ENCODE measurements at regions not wholly inside any gene's neighbourhood (a gene's known extent, or its start where the extent isn't known, plus 50 kb on each side); places are given as distances from the start of the nearest gene placed in this dataset.
"Not testable (repeated sequence)": the region's sequence is repeated elsewhere in the genome, so short reads cannot be mapped to it uniquely, and the experiment has no call there.

DNA sequence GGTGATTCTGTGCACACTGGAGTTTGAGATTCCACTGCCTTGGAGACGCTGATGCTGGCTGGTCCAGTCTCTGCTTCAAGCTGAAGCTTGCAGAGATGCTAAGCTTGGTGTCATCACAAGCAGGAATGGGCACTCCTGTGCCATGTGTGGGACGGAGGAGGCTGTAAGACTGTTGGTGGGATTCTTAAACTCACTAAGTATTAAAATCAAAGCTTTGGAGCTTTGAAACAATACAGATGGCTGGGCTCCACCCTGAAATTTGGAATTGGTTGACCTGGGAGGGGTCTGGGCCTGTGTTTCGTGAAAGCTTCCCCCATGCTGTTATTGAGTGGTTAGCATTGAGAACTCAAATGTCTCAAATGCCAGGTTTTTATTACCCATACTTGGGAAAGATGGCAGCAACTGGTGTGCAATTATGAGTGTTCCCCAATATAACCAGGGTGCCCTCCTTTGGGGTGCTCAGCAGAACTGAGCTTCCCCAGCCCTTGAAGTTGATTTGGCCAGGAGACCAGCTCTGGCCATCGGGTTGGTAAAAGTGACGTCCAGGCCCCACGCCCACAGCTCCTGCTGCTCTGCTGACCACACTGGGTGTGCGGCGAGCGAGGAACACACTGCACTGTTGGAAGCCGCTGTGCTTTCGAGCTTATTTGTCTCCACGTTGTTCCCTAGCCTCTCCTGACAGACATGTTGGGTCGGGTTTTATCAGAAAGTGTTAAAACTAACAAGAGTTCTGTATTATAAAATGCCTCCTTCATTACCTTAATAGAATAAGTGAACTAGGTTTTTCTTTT, 377.7 kb downstream of the GLRX3 start:
- DNase-seq: no peak

GRCh38 chr10:130515670-130516069, 379.5 kb downstream of the GLRX3 start:
- DNase-seq: no peak

DNA sequence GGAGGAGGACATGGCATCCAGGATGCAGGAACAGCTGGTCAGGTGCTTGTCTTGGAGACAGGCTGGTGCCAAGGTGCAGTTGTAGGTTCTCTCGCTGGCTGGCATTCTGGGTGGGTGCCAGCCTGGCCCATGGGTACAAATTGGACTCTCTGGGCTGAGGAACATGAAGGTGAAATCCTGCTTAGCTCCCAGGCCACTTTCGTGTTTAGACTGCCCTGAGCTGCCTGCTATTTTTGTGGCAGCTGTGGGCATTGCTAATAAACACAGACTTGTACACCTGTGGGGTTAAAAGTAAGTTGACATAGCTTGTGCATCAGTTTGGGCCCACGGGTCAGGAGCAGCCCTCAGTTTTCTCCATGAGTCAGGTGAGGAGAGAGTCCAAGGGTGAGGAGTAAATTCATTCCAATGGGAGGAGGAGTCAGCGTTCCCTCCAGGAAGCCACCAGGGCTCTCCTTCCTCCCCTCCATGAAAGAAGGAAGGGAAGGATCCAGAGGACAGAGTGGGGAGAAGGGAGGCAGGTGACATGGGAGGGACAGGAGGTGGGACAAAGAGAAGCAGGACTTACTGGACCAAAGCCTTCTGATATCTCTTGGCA, 380.0 kb downstream of the GLRX3 start:
- no peak for DNase-seq

DNA sequence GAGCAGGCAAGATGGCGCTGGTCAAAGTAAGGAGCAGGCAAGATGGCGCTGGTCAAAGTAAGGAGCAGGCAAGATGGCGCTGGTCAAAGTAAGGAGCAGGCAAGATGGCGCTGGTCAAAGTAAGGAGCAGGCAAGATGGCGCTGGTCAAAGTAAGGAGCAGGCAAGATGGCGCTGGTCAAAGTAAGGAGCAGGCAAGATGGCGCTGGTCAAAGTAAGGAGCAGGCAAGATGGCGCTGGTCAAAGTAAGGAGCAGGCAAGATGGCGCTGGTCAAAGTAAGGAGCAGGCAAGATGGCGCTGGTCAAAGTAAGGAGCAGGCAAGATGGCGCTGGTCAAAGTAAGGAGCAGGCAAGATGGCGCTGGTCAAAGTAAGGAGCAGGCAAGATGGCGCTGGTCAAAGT, 382.7 kb downstream of the GLRX3 start:
- not testable (repeated sequence) for DNase-seq

- no peak for DNase-seq
These were observed 383.6 kb downstream of the GLRX3 start for GRCh38 chr10:130519791-130520190.

GRCh38 chr10:130531312-130531711, 395.1 kb downstream of the GLRX3 start:
- no peak for DNase-seq

GRCh38 chr10:130541090-130541489, 404.9 kb downstream of the GLRX3 start:
- no peak for DNase-seq

DNA sequence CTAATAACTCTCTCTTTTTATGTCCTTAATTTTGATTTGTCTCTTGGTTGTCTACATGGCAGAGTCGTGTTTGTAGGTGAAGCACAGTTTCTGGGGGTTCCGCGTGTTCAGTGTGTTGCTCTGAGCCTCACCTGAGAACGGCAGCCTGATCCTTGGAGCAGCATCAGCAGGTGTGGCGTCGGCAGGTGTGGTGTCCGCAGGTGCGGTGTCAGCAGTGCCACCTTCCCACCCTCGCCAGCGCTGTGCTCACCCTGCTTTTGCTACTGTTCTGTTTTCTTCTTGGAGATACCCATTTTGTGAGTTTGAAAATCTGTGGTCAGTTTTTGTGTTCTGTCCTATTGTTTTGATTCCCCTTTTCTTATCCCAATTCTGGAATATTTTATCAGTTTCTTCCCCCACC, 406.6 kb downstream of the GLRX3 start:
- no peak for DNase-seq

- no peak for DNase-seq
These were observed 407.6 kb downstream of the GLRX3 start for GRCh38 chr10:130543794-130544193.

- no peak for DNase-seq
These were observed 408.9 kb downstream of the GLRX3 start for GRCh38 chr10:130545122-130545521.

DNA sequence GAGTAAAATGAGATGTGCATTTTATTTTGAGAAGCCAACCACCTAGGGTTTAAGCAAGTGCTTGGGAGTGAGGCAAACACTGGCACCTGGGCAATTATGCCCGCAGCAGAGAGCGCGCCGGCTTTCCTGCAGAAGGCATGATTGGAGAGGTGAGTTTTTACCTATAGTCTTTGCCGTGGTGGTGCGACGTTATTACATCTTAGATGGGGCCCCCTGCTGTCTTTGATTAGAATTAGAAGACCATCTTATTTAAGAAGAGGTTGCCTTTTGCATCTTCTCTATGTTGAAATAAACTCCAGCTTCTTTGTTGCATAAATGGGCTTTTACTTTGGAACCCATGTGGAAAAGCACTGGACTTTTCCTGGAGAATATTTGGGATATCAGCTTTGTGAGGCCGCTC, 409.5 kb downstream of the GLRX3 start:
- DNase-seq: no peak

DNA sequence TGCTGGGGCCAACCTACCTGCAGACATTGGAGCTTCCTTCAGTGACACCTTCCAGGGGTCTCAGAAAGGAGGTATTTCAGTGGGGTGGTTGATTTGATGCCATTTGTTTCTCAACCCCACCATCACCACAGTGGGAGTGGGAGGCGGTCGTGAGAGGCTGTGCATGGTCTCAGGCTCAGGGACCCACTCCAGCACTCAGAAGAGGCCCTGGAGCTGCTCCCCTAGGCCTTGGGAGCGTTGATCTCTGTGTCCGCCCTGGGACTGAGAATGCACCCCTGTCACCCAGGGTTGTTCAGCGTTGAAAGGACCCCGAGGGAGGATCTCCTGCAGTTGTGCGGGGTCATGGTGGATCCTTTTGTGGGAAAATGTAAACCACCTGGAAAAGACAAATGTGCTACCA, 410.6 kb downstream of the GLRX3 start:
- DNase-seq: no peak

GRCh38 chr10:130547368-130547767, 411.2 kb downstream of the GLRX3 start:
- no peak for DNase-seq

GRCh38 chr10:130550952-130551674, 414.9 kb downstream of the GLRX3 start:
- DNase-seq: no peak

DNA sequence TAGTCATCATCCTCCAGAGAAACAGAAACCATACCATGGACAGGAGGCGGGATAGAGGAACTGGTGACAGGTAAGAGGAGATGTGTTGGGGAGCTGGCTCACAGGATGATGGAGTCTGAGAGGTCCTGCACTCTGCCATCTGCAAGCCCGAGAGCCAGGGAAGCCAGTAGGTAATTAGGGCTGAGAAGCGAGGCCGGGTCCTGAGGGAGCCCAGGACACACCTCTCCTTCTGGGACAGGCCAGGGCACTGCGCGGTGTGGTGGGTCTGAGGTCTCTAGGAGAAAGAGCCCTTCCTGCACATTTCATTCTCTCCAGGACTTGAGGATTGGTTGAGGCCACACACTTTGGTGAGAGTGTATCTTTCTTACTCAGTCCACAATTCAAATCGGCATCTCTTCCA, 415.5 kb downstream of the GLRX3 start:
- no peak for DNase-seq

GRCh38 chr10:130553826-130554225, 417.6 kb downstream of the GLRX3 start:
- no peak for DNase-seq

DNA sequence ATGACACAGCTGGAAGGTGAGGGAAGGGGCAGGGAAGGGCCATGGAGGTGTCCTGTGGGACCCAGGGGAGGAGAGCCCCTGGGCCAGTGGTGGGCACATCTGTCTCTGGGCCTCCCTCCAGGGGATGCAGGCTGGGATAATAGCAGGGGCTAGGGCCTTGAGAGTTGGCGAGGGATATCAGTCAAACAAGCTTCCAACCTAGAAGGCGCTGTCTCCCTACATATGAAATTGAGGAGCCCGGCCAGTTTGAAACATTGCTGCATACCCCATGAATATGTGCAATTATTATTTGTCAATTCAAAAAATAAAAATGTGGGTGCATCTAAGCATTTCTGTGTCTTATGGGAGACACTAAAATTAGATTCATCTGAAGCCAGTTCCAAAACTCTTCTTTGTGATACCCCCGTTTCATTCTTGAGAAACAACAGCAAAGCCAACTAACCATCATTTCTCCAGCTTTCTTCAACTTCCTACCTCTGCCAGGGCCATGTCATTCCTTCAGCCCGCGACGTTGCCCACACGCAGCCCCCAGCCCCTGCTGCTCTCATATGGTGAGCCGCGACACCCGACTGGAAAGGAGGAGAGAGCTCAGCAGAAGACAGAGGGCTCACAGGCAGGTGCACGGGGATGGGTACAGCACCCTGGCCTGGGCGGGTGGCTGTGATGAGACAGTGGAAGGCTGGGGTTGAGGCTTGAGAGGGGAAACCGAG, 418.7 kb downstream of the GLRX3 start:
- no peak for DNase-seq

DNA sequence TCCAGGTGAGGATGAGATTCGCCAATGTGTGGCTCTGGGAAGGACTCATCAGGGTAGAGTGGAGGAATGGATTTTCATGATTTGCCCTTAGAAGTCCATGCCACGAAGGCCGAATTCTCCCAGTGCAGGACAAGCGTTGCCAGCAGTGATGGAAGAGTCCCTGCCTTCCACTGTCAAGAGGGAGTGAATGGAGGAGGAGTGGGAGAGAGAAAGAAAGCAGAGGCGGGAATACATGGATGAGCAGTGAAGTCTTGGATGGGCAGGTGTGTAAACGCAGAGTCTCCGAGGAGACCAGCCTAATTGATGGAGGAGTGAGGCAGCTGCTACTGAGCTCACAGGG, 419.2 kb downstream of the GLRX3 start:
- DNase-seq: no peak

DNA sequence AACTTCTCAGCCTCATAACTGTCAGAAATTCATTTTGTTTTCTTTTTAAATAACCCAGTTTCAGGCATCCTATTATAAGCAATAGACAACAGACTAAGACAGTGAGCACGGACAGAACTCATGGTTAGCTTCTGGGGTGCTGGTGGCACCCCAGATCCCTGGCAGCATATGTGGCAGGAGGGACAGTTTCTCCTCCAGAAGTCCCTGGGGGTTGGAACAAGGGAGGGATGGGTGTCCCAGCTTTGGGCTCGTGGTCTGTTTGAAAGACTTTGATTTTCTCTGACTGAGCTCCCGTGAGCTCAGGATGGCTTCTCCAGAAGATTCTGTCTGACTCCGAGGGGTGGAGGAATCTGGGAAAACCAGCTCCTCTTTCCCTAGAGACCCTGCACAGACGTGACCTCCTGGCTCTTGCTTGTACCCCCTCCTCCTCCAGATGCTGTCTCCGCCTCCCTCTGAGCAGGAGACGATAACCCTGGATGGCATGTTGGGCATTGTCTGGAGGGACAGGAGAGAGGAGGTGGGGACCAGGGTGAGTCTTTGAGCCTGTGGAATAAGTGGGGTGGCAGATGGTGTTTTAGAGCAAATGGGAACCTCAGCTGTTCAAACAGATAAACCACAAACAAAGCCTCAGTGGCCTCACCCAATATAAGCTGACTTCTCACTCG, 421.1 kb downstream of the GLRX3 start:
- no peak for DNase-seq

- DNase-seq: no peak
These were observed 422.8 kb downstream of the GLRX3 start for GRCh38 chr10:130558746-130559546.

- no peak for DNase-seq
These were observed 423.3 kb downstream of the GLRX3 start for GRCh38 chr10:130559547-130559880.

GRCh38 chr10:130560116-130560515, 423.9 kb downstream of the GLRX3 start:
- DNase-seq: no peak

Measured in occipital lobe (tissue), 1 donor.